Activated T-helper 1 cell treated with Interleukin-2 at 50 U/mL for 16 hours (primary cell): ENCODE measurements at regions not wholly inside any gene's neighbourhood (a gene's known extent, or its start where the extent isn't known, plus 50 kb on each side); places are given as distances from the start of the nearest gene placed in this dataset.
"Not testable (repeated sequence)": the region's sequence is repeated elsewhere in the genome, so short reads cannot be mapped to it uniquely, and the experiment has no call there.

Source experiments
- DNase-seq: peaks from one replicate; pipeline ENCODE4 v3.0.0-alpha.2; 2020; ENCODE audit warnings: low read depth

DNA sequence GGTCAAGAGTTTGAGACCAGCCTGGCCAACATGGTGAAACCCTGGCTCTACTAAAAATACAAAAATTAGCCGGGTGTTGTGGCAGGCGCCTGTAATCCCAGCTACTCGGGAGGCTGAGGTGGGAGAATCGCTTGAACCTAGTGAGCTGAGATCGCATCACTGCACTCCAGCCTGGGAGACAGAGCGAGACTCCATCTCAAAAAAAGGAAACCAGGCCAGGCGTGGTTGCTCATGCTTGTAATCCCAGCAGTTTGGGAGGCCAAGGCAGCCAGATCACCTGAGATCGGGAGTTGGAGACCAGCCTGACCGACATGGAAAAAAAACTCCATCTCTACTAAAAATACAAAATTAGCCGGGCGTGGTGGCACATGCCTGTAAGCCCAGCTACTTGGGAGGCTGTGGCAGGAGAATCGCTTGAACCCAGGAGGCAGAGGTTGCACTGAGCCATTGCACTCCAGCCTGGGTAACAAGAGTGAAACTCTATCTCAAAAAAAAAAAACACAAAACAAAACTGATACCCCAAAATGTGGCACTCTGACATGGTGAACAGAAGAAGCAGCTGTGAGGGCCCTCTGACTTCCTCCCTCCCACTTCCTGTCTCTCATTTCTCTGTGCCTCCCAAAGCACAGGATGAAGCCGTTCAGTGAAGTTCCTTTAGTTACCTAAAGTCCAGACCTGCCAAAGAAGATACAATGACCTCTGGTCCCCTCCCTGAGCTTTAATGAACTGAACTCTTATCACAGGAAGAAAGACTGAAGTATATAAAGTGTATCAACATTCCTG is 93.2 kb upstream of the GRIN2A start:
- not testable (repeated sequence) for DNase-seq

DNA sequence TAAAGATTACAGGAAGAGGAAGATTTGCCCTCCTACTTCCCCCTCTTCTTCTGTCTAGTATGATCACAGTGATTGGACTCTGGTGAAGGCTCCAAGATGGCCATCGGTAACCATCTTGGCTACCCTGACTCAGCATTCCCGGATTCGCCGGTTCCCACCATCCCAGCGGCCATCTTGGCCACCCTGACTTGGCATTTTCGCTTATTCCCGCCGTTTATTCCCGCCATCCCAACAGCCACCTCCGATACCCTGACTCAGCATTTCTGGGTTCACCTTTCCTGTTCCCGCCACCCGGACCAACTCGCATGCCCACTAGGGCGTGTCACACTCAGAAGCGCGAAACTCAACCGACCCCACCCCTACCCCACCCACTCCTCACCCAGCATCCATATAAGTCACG is 95.4 kb upstream of the GRIN2A start:
- no peak for DNase-seq

DNA sequence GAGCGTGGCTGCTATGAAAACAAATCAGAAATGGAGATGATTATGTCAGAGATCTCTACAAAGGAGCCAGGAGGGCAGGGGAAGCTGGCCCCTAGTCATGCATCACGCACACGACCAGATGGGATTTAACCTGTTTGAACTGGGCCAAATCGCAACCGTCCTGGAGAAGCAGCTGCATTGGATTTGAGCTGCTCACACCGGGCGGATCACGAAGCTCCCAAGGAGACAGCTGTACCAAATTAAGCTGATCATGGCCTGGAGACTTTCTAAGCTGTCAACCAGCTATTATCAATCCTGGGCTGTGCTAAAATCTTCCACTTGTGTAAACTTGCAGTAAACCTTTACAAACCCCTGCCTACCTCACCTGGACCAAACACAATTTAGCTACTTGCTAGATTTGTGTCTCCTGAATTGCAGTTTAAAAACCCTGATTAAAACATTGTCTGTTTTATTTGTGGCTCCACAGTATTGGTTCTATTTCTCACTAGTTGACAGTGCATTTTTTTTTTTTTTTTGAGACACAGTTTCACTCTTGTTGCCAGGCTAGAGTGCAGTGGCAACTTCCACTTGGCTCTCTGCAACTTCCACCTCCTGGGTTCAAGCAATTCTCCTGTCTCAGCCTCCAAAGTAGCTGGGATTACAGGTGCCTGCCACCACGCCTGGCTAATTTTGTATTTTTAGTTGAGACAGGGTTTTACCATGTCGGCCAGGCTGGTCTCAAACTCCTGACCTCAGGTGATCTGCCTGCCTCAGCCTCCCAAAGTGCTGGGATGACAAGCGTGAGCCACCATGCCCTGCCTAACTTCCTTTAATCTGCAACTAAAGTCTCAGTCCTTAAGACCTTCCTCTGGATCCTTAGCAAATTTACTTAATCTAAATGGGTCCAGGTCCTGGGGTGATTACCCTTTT is 98.3 kb upstream of the GRIN2A start:
- no peak for DNase-seq

DNA sequence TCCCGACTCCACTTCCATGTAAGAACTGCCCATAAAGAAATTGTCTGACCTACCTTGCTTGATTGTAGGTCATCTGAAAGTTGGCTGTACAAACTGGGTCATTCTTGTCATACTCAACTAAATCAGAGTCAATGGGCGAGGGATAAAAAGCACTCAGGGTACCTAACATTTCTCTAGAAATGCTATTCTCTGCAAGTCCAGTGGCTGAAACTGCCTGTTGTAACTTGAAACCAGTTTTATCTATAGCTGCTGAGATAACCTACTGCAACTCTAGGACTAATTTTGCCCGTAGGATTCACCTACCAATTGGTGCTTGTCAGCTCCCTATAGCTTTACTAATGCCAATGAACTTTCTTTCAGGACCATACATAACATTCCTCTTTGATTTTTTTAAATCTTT is 100.1 kb upstream of the GRIN2A start:
- no peak for DNase-seq

DNA sequence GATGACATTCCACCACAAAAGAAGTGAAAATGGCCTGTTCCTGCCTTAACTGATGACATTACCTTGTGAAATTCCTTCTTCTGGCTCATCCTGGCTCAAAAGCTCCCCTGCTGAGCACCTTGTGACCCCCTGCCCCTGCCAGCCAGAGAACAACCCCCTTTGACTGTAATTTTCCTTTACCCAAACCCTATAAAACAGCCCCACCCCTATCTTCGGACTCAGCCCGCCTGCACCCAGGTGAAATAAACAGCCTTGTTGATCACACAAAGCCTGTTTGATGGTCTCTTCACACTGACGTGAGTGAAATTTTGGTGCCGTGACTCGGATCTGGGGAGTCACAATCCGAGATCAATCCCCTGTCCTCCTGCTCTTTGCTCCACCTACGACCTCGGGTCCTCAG is 101.0 kb upstream of the GRIN2A start:
- DNase-seq, result not testable (repeated sequence)

DNA sequence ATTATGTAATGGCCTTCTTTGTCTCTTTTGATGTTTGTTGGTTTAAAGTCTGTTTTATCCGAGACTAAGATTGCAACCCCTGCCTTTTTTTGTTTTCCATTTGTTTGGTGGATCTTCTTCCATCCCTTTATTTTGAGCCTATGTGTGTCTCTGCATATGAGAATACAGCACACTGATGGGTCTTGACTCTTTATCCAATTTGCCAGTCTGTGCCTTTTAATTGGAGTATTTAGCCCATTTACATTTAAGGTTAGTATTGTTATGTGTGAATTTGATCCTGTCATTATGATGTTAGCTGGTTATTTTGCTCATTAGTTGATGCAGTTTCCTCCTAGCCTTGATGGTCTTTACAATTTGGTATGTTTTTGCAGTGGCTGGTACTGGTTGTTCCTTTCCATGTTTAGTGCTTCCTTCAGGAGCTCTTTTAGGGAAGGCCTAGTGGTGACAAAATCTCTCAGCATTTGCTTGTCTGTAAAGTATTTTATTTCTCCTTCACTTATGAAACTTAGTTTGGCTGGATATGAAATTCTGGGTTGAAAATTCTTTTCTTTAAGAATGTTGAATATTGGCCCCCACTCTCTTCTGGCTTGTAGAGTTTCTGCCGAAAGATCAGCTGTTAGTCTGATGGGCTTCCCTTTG is 95.3 kb upstream of the ATF7IP2 start:
- not testable (repeated sequence) for DNase-seq

DNA sequence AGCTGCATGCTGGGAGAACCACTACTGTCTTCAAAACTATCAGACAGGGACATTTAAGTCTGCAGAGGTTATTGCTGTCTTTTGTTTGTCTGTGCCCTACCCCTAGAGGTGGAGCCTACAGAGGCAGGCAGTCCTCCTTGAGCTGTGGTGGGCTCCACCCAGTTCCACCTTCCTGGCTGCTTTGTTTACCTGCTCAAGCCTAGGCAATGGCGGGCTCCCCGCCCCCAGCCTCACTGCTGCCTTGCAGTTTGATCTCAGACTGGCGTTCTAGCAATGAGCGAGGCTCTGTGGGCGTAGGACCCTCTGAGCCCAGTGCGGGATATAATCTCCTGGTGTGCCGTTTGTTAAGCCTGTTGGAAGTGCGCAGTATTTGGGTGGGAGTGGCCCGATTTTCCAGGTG is 93.7 kb upstream of the ATF7IP2 start:
- not testable (repeated sequence) for DNase-seq

DNA sequence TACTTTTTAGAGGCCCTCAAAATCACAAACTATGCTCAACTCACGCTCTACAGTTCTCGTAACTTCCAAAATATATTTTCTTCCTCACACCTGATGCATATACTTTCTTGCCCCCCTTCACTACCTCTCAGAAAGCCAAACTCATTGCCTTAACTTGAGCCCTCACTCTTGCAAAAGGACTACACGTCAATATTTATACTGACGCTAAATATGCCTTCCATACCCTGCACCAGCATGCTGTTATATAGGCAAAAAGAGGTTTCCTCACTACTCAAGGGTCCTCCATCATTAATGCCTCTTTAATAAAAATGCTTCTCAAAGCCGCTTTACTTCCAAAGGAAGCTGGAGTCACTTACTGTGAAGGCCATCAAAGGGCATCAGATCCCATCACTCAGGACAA is 92.9 kb upstream of the ATF7IP2 start:
- not testable (repeated sequence) for DNase-seq

DNA sequence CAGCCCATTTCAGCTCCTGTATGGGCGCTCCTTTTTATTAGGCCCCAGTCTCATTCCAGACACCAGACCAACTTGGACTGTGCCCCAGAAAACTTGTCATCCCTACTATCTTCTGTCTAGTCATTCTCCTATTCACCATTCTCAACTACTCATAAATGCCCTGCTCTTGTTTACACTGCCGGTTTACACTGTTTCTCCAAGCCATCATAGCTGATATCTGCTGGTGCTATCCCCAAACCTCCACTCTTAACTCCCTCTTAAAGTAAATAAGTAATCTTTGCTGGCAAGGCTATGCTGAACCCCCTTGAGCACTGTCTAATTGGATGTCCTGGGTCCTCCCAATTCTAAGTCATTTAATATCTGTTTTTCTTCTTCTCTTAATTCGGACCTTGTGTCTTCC is 91.7 kb upstream of the ATF7IP2 start:
- not testable (repeated sequence) for DNase-seq

DNA sequence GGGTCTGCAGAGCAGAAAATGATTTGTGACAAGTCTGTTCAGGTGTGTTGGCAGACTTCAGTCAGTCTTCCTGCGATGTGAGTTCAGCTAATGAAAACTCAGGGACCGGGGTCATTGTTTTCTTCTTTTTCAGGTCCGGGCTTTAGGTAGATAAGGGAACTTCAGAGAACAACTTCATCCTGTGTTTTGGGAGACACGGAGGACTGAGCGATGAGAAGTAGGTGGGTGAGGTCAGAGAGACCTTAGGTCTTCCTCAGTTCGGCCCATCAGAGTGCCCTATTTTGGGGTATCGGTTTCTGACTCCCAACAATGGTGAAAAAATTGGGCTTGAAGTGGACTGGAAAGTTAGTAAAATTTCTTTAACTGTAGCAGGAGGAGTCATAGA is 88.9 kb upstream of the ATF7IP2 start:
- no peak for DNase-seq

DNA sequence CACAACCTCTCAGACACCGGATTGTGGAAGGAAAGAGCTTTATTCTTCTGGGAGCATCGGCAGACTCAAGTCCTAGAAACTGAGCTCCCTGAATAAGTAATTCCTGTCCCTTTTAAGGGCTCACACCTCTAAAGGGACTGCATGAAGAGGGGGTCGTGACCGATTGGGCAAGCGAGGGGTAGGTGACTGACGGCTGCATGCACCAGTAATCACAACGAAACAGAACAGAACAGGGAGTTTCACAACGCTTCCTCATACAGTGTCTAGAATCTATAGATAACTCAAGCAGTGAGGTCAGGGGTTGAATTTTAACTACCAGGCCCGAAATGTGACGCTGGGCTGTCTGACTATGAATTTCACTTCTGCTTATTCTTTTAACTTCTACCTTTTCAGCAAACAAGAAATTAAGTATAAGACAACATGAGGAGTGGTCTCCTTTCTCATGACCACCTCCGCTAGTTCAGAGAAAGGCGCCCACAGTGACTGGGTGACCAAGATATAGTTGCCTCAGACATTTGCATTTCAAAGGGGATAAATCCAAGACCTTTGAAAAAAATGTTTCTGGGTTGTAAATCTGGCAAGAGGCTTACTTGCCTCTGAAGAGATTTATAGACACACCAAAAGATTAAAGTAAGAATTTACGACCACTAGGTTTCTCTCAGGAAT is 88.4 kb upstream of the ATF7IP2 start:
- no peak for DNase-seq

DNA sequence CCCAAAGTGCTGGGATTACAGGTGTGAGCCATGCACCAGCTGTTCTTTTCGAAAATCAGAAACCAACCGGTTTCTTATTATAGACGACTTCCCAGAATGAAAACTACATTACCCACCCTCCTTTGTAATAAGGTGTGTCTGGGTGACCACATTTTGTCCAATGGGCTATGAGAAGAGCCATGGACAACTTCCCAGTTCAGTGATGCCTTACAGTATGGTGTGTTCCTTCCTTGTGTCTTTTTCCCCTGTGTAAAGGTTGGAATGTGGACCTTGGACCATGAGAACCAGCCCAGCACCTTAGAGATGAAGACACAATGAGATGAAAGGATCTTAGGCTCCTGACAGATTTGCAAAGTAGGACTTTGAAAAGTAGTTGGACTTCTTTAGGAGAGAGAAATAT is 85.0 kb upstream of the ATF7IP2 start:
- no peak for DNase-seq

DNA sequence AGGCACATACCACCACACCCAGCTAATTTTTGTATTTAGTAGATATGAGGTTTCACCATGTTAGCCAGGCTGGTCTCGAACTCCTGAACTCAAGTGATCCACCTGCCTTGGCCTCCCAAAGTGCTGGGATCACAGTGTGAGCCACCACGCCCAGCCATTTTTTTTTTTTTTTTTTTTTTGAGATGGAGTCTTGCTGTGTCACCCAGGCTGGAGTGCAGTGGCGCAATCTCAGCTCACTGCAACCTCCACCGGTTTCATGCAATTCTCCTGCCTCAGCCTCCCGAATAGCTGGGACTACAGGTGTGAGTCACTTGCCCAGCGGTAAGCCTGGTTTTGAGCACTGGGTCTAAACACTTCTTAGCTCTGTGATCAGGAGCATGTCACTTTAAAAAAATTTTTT is 84.3 kb upstream of the ATF7IP2 start:
- not testable (repeated sequence) for DNase-seq

DNA sequence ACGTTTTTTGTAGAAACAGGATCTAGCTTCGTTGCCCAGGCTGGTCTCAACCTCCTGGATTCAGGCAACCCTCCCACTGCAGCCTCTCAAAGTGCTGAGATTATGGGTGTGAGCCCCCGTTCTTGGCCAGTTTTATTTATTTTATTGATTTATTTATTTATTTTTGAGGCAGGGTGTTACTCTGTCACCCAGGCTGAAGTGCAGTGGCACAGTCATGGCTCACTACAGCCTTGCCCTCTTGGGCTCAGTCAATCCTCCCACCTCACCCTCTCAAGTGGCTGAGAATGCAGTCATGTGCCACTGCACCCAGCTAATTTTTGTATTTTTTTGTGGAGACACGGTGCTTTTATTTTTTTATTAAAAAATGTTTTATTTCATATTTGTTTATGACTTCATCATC is 79.9 kb upstream of the ATF7IP2 start:
- DNase-seq, result no peak

DNA sequence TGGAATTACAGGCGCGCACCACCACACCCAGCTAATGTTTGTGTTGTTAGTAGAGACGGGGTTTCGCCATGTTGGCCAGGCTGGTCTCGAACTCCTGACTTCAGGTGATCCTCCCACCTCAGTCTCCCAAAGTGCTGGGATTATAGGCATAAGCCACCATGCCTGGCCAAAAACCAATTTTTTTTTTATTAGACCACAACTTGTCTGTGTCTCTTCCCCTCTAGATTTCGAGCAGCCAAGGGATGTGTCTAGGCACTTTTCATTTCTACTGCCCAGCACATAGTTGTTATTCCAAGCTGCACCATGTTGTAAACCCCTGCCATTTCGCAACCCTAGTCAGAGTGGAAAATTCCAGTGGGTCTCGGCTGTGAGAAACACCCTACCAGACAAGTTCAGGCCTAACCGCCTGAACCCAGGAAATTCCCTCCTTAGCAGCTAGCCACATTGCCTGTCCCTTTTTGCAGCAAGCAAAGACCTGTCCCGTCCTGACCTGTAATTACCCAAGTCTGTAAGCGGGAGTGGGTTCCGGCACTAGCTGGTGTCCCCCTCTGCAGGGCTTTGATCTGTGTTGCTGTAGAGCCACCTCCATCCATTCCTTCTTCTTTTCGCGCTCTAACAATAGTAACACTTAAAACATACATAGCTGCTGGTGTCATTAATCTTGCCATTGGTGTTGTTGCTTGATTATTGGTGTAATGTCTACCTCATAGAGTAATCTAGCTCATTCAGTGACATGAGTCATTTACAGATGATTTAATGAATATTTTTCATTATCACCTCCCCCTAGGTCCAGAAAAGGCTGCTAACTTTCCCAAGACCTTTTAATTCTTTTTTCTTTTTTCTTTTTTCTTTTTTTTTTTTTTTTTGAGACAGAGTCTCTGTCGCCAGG is 77.3 kb upstream of the ATF7IP2 start:
- DNase-seq, result no peak

DNA sequence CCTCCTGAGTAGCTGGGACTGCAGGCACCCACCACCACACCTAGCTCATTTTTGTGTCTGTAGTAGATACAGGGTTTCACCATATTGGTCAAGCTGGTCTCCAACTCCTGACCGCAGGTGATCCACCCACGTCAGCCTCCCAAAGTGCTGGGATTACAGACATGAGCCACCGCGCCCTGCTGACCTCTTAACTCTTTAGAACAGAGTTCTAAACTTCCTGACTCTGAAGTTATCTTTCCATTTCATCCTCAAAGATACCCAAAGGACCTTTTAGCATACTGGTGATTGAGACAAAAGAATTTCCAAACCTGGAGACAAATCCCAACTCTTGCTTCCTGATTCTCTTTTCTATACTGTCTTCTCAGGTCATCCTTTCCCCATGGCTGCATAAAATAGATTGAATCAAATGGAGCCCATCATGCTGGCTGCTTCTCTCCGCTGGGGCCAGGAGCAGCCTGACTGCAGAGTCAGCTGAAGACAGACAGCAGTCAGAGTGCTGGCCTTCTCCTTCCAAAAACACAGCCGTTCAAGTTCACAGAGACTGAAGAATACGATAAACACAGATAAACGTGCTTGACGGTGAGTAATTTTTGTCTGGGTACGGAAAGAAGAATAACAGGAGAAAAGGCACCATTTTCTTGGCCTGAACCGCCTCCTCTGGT is 76.5 kb upstream of the ATF7IP2 start:
- no peak for DNase-seq

DNA sequence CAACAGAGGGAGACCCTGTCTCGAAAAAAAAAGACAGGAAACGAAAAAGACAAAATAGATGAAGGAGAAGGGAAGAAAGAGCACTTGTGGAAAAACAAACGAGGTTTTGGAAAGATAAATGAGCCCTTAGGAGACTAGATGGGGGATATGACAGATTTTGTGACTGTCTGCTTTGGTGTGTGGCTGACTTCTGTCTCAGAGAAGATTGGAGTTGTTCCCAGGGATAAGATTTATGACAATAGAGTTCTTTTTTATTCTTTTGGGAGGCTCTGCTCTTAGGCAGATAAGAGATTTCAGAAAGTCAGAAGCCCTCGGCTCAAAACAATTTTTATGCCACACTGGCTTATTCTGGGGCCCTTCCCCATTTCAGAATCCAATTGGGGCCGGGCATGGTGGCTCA is 73.9 kb upstream of the ATF7IP2 start:
- DNase-seq, result no peak

DNA sequence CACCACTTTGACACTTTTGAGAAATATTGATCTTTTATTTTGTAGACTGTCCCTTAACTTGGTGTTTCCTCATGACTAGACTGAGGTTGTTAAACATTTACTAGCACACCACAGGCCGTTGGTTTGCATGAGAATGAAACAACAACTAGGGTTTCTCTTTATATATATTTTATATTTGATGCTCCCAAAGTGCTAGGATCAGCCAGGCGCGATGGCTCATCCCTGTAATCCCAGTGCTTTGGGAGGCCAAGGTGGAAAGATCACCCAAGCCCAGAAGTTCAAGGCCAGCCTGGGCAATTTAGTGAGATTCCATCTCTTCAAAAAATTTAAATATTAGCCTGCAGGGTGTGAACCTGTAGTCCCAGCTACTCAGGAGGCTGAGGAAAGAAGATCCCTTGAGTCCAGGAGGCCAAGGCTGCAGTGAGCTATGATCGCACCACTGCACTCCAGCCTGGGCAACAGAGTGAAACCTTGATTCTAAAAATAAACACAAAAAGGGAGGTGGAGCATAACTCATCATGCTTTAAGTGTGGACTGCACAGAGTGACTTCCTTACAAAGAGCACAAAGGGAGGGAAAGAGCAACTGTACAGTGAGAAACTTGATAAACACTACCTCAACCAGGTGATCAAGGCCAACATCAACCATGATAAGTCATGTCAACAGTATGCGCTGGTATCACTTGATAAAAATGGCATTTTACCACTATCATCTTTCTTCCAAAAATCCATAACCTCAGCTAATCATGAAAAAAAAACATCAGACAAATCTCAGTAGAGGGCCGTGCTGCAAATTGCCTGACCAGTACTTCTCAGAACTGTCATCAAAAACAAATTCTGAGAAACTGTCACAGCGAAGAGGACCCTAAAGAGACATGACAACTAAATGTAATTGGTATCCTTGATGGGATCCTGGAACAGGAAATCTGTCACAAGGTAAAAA is 72.8 kb upstream of the ATF7IP2 start:
- no peak for DNase-seq

DNA sequence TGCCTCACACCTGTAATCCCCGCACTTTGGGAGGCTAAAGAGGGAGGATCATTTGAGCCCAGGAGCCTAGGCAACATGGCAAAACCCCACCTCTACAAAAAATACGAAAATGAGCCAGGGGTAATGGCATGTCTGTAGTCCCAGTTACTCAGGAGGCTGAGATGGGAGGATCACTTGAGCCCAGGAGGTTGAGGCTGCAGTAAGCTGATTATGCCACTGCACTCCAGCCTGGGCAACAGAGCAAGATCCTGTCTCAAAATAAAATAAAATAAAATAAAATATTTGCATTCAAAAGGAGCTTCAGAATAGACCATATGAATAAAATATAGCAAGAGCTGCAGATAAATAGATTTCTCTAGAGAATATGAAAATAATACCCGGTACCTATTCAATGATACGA is 71.5 kb upstream of the ATF7IP2 start:
- no peak for DNase-seq

DNA sequence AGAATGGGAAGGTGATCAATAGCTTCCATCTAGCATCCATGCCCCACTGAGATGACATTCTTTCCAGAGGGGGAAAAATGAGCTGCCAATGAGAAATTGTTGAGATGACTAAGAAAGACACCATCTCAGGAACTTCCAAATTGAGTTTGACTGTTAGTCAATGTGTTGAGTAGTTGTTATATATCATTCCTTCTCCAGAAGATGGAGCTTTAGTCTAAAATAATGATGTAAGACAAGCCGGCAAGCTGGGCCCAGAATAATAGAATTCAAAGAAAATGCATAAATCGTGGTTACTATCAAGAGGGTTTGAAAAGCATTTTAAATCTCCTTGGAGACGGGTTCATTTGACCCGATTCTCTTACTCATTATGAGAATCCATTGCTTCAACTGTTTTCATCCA is 71.0 kb upstream of the ATF7IP2 start:
- DNase-seq, result no peak
